ENCODE measurements at regions not wholly inside any gene's neighbourhood (a gene's known extent, or its start where the extent isn't known, plus 50 kb on each side); places are given as distances from the start of the nearest gene placed in this dataset.

DNA sequence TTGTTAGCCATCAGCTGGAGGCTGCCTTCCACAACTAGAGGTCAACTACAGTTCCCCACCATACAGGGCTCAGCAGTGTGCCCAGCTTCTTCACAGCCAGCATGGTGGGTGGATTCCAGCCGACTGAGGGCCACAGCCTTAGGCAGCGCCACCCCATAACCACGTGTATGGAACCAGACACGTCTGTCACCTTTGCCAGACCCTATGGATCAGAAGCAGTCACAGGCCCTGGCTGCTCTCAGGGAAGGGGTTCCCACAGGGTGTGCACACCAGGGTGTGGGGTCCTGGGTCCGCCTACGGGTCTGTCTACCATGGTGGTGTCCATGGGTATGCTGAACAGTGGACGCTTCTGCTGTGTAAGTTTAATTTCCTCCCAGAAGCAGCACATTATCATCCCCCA lies 265.0 kb upstream of the FOXF1 start:
- TF ChIP-seq POLR2A (IDR thresholded peaks at IDR 0.05; ENCODE audit: low read length) (no peak), HDAC2 (IDR thresholded peaks at IDR 0.05) (no peak), HOXB13 (CRISPR knock-in tag; IDR thresholded peaks at IDR 0.05; ENCODE audit: low read depth) (no peak), EP300 (IDR thresholded peaks at IDR 0.05) (no peak), KDM1A (IDR thresholded peaks at IDR 0.05; ENCODE audit: low read depth) (no peak), CBX2 (IDR thresholded peaks at IDR 0.05; ENCODE audit: borderline replicate concordance, low read depth) (no peak), CBX8 (IDR thresholded peaks at IDR 0.05) (no peak), PHF8 (IDR thresholded peaks at IDR 0.05; ENCODE audit: borderline replicate concordance, low read depth) (no peak), BHLHE40 (IDR thresholded peaks at IDR 0.05; ENCODE audit: low read depth, low read length) (no peak), MAZ (IDR thresholded peaks at IDR 0.05; ENCODE audit: borderline replicate concordance, low read depth, low read length) (no peak)
- TF ChIP-seq, protein P1, sequence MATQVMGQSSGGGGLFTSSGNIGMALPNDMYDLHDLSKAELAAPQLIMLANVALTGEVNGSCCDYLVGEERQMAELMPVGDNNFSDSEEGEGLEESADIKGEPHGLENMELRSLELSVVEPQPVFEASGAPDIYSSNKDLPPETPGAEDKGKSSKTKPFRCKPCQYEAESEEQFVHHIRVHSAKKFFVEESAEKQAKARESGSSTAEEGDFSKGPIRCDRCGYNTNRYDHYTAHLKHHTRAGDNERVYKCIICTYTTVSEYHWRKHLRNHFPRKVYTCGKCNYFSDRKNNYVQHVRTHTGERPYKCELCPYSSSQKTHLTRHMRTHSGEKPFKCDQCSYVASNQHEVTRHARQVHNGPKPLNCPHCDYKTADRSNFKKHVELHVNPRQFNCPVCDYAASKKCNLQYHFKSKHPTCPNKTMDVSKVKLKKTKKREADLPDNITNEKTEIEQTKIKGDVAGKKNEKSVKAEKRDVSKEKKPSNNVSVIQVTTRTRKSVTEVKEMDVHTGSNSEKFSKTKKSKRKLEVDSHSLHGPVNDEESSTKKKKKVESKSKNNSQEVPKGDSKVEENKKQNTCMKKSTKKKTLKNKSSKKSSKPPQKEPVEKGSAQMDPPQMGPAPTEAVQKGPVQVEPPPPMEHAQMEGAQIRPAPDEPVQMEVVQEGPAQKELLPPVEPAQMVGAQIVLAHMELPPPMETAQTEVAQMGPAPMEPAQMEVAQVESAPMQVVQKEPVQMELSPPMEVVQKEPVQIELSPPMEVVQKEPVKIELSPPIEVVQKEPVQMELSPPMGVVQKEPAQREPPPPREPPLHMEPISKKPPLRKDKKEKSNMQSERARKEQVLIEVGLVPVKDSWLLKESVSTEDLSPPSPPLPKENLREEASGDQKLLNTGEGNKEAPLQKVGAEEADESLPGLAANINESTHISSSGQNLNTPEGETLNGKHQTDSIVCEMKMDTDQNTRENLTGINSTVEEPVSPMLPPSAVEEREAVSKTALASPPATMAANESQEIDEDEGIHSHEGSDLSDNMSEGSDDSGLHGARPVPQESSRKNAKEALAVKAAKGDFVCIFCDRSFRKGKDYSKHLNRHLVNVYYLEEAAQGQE (IDR thresholded peaks at IDR 0.05) = no peak
- TF ChIP-seq, protein P2, sequence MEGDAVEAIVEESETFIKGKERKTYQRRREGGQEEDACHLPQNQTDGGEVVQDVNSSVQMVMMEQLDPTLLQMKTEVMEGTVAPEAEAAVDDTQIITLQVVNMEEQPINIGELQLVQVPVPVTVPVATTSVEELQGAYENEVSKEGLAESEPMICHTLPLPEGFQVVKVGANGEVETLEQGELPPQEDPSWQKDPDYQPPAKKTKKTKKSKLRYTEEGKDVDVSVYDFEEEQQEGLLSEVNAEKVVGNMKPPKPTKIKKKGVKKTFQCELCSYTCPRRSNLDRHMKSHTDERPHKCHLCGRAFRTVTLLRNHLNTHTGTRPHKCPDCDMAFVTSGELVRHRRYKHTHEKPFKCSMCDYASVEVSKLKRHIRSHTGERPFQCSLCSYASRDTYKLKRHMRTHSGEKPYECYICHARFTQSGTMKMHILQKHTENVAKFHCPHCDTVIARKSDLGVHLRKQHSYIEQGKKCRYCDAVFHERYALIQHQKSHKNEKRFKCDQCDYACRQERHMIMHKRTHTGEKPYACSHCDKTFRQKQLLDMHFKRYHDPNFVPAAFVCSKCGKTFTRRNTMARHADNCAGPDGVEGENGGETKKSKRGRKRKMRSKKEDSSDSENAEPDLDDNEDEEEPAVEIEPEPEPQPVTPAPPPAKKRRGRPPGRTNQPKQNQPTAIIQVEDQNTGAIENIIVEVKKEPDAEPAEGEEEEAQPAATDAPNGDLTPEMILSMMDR (IDR thresholded peaks at IDR 0.05) = no peak

Data from A549 (cell line).